ENCODE measurements at regions not wholly inside any gene's neighbourhood (a gene's known extent, or its start where the extent isn't known, plus 50 kb on each side); places are given as distances from the start of the nearest gene placed in this dataset.

- TF ChIP-seq EP300 (IDR thresholded peaks at IDR 0.05): no peak
- TF ChIP-seq CTCF (IDR thresholded peaks at IDR 0.05): no peak
- no peak for TF ChIP-seq POLR2A (IDR thresholded peaks at IDR 0.05)
These were observed 96.8 kb downstream of the GLRX3 start for GRCh38 chr10:130233035-130233360.
